CD14-positive monocyte (primary cell): ENCODE measurements at regions not wholly inside any gene's neighbourhood (a gene's known extent, or its start where the extent isn't known, plus 50 kb on each side); places are given as distances from the start of the nearest gene placed in this dataset.

Source experiments
- DNase-seq, 3 donors: peaks; one replicate each; pipeline ENCODE4 v3.0.0-alpha.2; 2011 to 2022
- H2AFZ ChIP-seq: 2 replicates; pipeline ENCODE4 v1.6.0; 2012; ENCODE audit warnings: mild to moderate bottlenecking, low read depth, low read length, inconsistent platforms; ENCODE audit not compliant: insufficient read depth, poor library complexity, severe bottlenecking
- H3K27ac ChIP-seq, 2 donors: 1 replicate in 1 of 2; 2 replicates in 1 of 2; pipeline ENCODE4 v1.5.1; 2012 to 2013; ENCODE audit warnings: low read length in 2 of 2, control low read depth in 1 of 2, inconsistent platforms in 1 of 2, low read depth in 1 of 2, mild to moderate bottlenecking in 1 of 2
- H3K27me3 ChIP-seq, 2 donors: one replicate each; pipeline versions ENCODE4 v1.6.0 to v1.6.1; 2011 to 2013; ENCODE audit warnings: low read length in 2 of 2; ENCODE audit not compliant: control insufficient read depth in 2 of 2, insufficient read depth in 2 of 2
- H3K36me3 ChIP-seq, 2 donors: replicated peaks in 1 of 2; 1 replicate in 1 of 2; 2 replicates in 1 of 2; pipeline versions ENCODE4 v1.5.1 to v1.6.1; 2012 to 2013; ENCODE audit warnings: low read length in 2 of 2, control low read depth in 1 of 2, inconsistent platforms in 1 of 2, mild to moderate bottlenecking in 1 of 2; ENCODE audit not compliant: insufficient read depth in 2 of 2, control insufficient read depth in 1 of 2
- H3K4me1 ChIP-seq, 2 donors: 1 replicate in 1 of 2; 2 replicates in 1 of 2; pipeline versions ENCODE4 v1.5.1 to v1.6.1; 2012 to 2013; ENCODE audit warnings: low read length in 2 of 2, control low read depth in 1 of 2, inconsistent platforms in 1 of 2, mild to moderate bottlenecking in 1 of 2, moderate library complexity in 1 of 2; ENCODE audit not compliant: insufficient read depth in 2 of 2, control insufficient read depth in 1 of 2
- H3K4me2 ChIP-seq: replicated peaks from 2 replicates; pipeline ENCODE3; 2012; ENCODE audit warnings: low read length, moderate library complexity, mild to moderate bottlenecking; ENCODE audit not compliant: poor library complexity, severe bottlenecking; ENCODE audit errors: extremely low read depth
- H3K4me3 ChIP-seq, 3 experiments: fragments of 200-600 bp in 1 of 3; sonication (generic) in 1 of 3; replicated peaks in 1 of 3; 1 replicate in 2 of 3; 2 replicates in 1 of 3; pipeline ENCODE4 v1.5.1; 2011 to 2013; ENCODE audit warnings: low read length in 3 of 3, mild to moderate bottlenecking in 3 of 3, control low read depth in 2 of 3, low read depth in 2 of 3, inconsistent platforms in 1 of 3, moderate library complexity in 1 of 3
- H3K79me2 ChIP-seq: 2 replicates; pipeline ENCODE4 v1.6.0; 2012; ENCODE audit warnings: mild to moderate bottlenecking, control low read depth, inconsistent platforms, low read length, moderate library complexity; ENCODE audit not compliant: insufficient read depth
- H3K9ac ChIP-seq: 2 replicates; pipeline ENCODE4 v1.6.0; 2017; ENCODE audit warnings: low read length, mild to moderate bottlenecking; ENCODE audit not compliant: insufficient read depth, poor library complexity, severe bottlenecking
- H3K9me3 ChIP-seq, 2 donors: replicated peaks in 1 of 2; 1 replicate in 1 of 2; 2 replicates in 1 of 2; pipeline versions ENCODE4 v1.5.1 to v1.6.1; 2012 to 2013; ENCODE audit warnings: low read length in 2 of 2, control low read depth in 1 of 2; ENCODE audit not compliant: control insufficient read depth in 1 of 2, insufficient read depth in 1 of 2
- H4K20me1 ChIP-seq: 2 replicates; pipeline ENCODE4 v1.6.0; 2012; ENCODE audit warnings: mild to moderate bottlenecking, low read length, control low read depth, moderate library complexity; ENCODE audit not compliant: insufficient read depth
- H3K27ac Mint-ChIP-seq, 7 donors: one replicate each; pipeline ENCODE4 v1.8.0; 2020; ENCODE audit warnings: mild to moderate bottlenecking in 7 of 7, mixed read lengths in 7 of 7, moderate library complexity in 6 of 7, inconsistent platforms in 2 of 7
- H3K27me3 Mint-ChIP-seq, 3 donors: one replicate each; pipeline ENCODE4 v1.8.0; 2021 to 2022; ENCODE audit warnings: low read depth in 3 of 3, mild to moderate bottlenecking in 3 of 3, mixed read lengths in 3 of 3, moderate library complexity in 3 of 3, inconsistent platforms in 1 of 3
- H3K36me3 Mint-ChIP-seq, 2 donors: one replicate each; pipeline ENCODE4 v1.8.0; 2020; ENCODE audit warnings: mixed read lengths in 2 of 2, inconsistent platforms in 1 of 2, mild to moderate bottlenecking in 1 of 2
- H3K4me1 Mint-ChIP-seq: one replicate; pipeline ENCODE4 v1.8.0; 2020; ENCODE audit warnings: mild to moderate bottlenecking, mixed read lengths
- H3K4me3 Mint-ChIP-seq, 2 donors: one replicate each; pipeline ENCODE4 v1.8.0; 2020; ENCODE audit warnings: mild to moderate bottlenecking in 2 of 2, mixed read lengths in 2 of 2, moderate library complexity in 1 of 2
- H3K9me3 Mint-ChIP-seq, 7 donors: one replicate each; pipeline ENCODE4 v1.8.0; 2020 to 2022; ENCODE audit warnings: mixed read lengths in 7 of 7, mild to moderate bottlenecking in 6 of 7, moderate library complexity in 6 of 7, inconsistent platforms in 2 of 7
- CTCF ChIP-seq: fragments of 200-600 bp; IDR thresholded peaks from one replicate; pipeline ENCODE4 v1.8.0; 2022; ENCODE audit warnings: antibody characterized with exemption, mild to moderate bottlenecking
- WGBS: methylation state at CpG from one replicate; pipeline ENCODE4 v1.1.5; 2013; ENCODE audit warnings: missing lambda C conversion rate; ENCODE audit not compliant: insufficient coverage; 5-methylcytosine and 5-hydroxymethylcytosine counted together
- intact Hi-C, 2 donors: fragments of 100-400 bp; cut with micrococcal nuclease; formaldehyde crosslinking; loops; one replicate each; pipeline versions ENCODE4 v1.15.0 to v1.15.1; 2023

- no peaks in the 10 kb centered on the region for H3K4me1 Mint-ChIP-seq
- H3K27me3 ChIP-seq: no peaks in the 10 kb centered on the region
- no peak overlapping the region for H2AFZ ChIP-seq
- TF ChIP-seq CTCF: no peak
- H3K4me1 ChIP-seq: no peaks in the 10 kb centered on the region
- H3K4me3 Mint-ChIP-seq: no peak overlapping the region
- peaks cover 0 to 9% (median 2%) of the 10 kb centered on the region in 7 donors for H3K9me3 Mint-ChIP-seq
- DNase-seq: no peak
- H3K36me3 Mint-ChIP-seq: no peaks in the 10 kb centered on the region
- peaks cover 0 to 7% of the 10 kb centered on the region in 2 donors for H3K9me3 ChIP-seq
- no peak overlapping the region for H3K4me2 ChIP-seq
- no peak overlapping the region for H3K27ac ChIP-seq
- no peak overlapping the region for H3K27ac Mint-ChIP-seq
- H3K36me3 ChIP-seq: no peaks in the 10 kb centered on the region
- H3K79me2 ChIP-seq: no peaks in the 10 kb centered on the region
- H4K20me1 ChIP-seq: no peaks in the 10 kb centered on the region
- no peak overlapping the region for H3K4me3 ChIP-seq
- WGBS: 86% methylated on average over 8 of the region's 9 CpGs
- H3K9ac ChIP-seq: no peak overlapping the region
- intact Hi-C loops: no loop called here
- H3K27me3 Mint-ChIP-seq: peaks cover 2 to 9% (median 3%) of the 10 kb centered on the region in 3 donors
Measured at GRCh38 chr12:125289970-125290369, 224.7 kb downstream of the AACS start.

GRCh38 chr12:125292700-125293099 lies 227.5 kb downstream of the AACS start:
- Histone ChIP-seq H3K9ac (no peak overlapping the region), H3K9me3 (peaks cover 0 to 5% of the 10 kb centered on the region in 2 donors), H2AFZ (no peak overlapping the region), H4K20me1 (no peaks in the 10 kb centered on the region), H3K4me1 (no peaks in the 10 kb centered on the region), H3K27me3 (no peaks in the 10 kb centered on the region), H3K36me3 (no peaks in the 10 kb centered on the region), H3K27ac (no peak overlapping the region), H3K79me2 (no peaks in the 10 kb centered on the region), H3K4me2 (no peak overlapping the region), H3K4me3 (no peak overlapping the region)
- no peak for TF ChIP-seq CTCF
- H3K4me3 Mint-ChIP-seq: peak overlapping the region in 1 of 2 donors; percentile 19
- no peaks in the 10 kb centered on the region for H3K36me3 Mint-ChIP-seq
- H3K9me3 Mint-ChIP-seq: peaks cover 0 to 6% (median 2%) of the 10 kb centered on the region in 7 donors
- intact Hi-C loops: no loop called here
- peaks cover 4 to 19% (median 8%) of the 10 kb centered on the region in 3 donors for H3K27me3 Mint-ChIP-seq
- WGBS: 86% methylated on average over 3 of the region's 3 CpGs
- DNase-seq: no peak
- no peak overlapping the region for H3K27ac Mint-ChIP-seq
- no peaks in the 10 kb centered on the region for H3K4me1 Mint-ChIP-seq
